ENCODE measurements at regions not wholly inside any gene's neighbourhood (a gene's known extent, or its start where the extent isn't known, plus 50 kb on each side); places are given as distances from the start of the nearest gene placed in this dataset.

DNA sequence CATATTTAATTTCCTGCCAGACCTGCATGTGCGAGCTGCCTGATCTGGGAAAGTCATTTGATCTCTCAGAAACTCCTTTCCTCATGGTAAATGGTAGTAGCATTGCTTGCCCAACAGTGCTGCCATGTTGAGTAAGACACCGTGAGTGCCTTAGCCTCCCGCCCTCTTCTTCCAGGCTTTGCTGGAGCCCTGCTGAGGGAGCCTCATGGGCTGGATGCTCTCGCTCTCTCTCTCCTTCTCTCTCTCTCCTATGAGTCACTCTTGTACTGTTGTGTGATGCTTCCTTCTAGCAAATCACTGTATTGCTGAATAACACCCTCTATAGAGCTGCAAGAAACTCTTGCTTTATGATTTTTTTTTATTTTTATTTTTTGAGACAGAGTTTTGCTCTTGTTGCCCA is 365.5 kb downstream of the UQCRFS1 start:
- Histone ChIP-seq H3K36me3 (no peaks in the 10 kb centered on the region), H3K4me1 (no peaks in the 10 kb centered on the region), H3K27me3 (peaks cover 0 to 4% (median 0%) of the 10 kb centered on the region in 9 donors), H3K9me3 (no peaks in the 10 kb centered on the region), H3K4me3 (no peak overlapping the region), H3K27ac (no peak overlapping the region)
- intact Hi-C loops (cut with DNase I) = no loop called here
- TF ChIP-seq POLR2A (IDR thresholded peaks at IDR 0.05) = no peak
- no peak for TF ChIP-seq CTCF (IDR thresholded peaks at IDR 0.05)
- DNase-seq (no peak), ATAC-seq (no peak)
- WGBS, 4 donors = 70 to 84% (median 77%) methylated on average over 4 of the region's 4 CpGs

DNA sequence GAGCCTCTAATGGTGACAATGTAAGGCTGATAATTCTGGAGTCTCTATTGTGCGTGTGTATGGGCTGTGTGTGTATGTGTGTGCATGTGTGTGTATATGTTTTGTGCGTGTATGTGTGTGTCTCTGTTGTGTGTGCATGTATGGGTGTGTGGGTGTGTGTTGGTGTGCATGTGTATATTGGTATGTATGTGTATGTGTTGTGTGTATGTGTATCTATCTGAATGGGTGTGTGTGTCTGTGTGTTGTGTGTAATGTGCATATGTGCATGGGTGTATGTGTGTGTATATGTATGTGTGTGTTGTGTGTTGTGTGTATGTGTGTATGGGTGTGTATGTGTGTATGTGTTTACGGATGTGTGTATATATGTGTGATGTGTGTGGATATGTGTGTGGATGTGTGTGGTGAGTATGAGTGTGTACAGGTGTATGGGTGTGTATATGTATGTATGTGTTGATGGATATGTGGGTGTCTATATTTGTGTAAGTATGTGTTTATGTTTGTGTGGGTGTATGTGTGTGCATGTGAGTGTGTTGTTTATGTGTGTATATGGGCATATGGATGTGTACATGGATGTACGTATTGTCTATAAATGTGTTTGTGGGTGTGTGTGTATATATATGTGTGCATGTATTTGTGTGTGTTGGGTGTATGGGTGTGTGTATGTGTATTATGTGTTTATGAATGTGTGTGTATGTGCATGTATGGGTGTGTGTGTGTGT is 366.7 kb downstream of the UQCRFS1 start:
- no peak for ATAC-seq
- WGBS, 4 donors = 93 to 96% (median 94%) methylated on average over 4 of the region's 4 CpGs
- Histone ChIP-seq H3K27ac (no peak overlapping the region), H3K9me3 (no peaks in the 10 kb centered on the region), H3K4me3 (no peak overlapping the region), H3K36me3 (no peaks in the 10 kb centered on the region), H3K4me1 (no peaks in the 10 kb centered on the region), H3K27me3 (peaks cover 0 to 4% (median 0%) of the 10 kb centered on the region in 9 donors)
- DNase-seq = no peak
- TF ChIP-seq CTCF (IDR thresholded peaks at IDR 0.05) (no peak), POLR2A (IDR thresholded peaks at IDR 0.05) (no peak)
- intact Hi-C loops (cut with DNase I) = no loop called here

- Histone ChIP-seq H3K4me1 (no peaks in the 10 kb centered on the region), H3K36me3 (no peaks in the 10 kb centered on the region), H3K27me3 (peaks cover 0 to 4% (median 0%) of the 10 kb centered on the region in 9 donors), H3K27ac (no peak overlapping the region), H3K9me3 (no peaks in the 10 kb centered on the region), H3K4me3 (no peak overlapping the region)
- 75 to 79% (median 78%) methylated on average over 6 of the region's 6 CpGs for WGBS, 4 donors
- DNase-seq = no peak
- intact Hi-C loops (cut with DNase I) = no loop called here
- no peak for ATAC-seq
- no peak for TF ChIP-seq POLR2A (IDR thresholded peaks at IDR 0.05)
- no peak for TF ChIP-seq CTCF (IDR thresholded peaks at IDR 0.05)
These were observed 369.0 kb downstream of the UQCRFS1 start for GRCh38 chr19:28843761-28844492.

- intact Hi-C loops (cut with DNase I) = no loop called here
- no peak for DNase-seq
- Histone ChIP-seq H3K36me3 (no peaks in the 10 kb centered on the region), H3K9me3 (no peaks in the 10 kb centered on the region), H3K27ac (no peak overlapping the region), H3K4me3 (no peak overlapping the region), H3K27me3 (no peaks in the 10 kb centered on the region), H3K4me1 (no peaks in the 10 kb centered on the region)
- 86 to 95% (median 89%) methylated on average over 3 of the region's 3 CpGs for WGBS, 4 donors
- TF ChIP-seq CTCF (IDR thresholded peaks at IDR 0.05) (no peak), POLR2A (IDR thresholded peaks at IDR 0.05) (no peak)
- no peak for ATAC-seq
These were observed 371.4 kb downstream of the UQCRFS1 start for GRCh38 chr19:28841531-28841930.

Data from heart left ventricle (tissue), 16 donors.